T-helper 2 cell treated with Interferon-gamma antibody and Interleukin-4, amounts not matched to agents 5 μg/mL and 100 μg/mL, for 36 hours (primary cell): ENCODE measurements at regions not wholly inside any gene's neighbourhood (a gene's known extent, or its start where the extent isn't known, plus 50 kb on each side); places are given as distances from the start of the nearest gene placed in this dataset.

Experiments used
- DNase-seq: peaks from one replicate; pipeline ENCODE4 v3.0.0; 2021; ENCODE audit warnings: low spot score
- H3K27ac Mint-ChIP-seq: one replicate; pipeline ENCODE4 v1.8.0; 2021; ENCODE audit warnings: mild to moderate bottlenecking, mixed read lengths
- H3K27me3 Mint-ChIP-seq: one replicate; pipeline ENCODE4 v1.8.0; 2021; ENCODE audit warnings: low read depth, mixed read lengths
- H3K36me3 Mint-ChIP-seq: one replicate; pipeline ENCODE4 v1.8.0; 2021; ENCODE audit warnings: low read depth, mixed read lengths
- H3K4me1 Mint-ChIP-seq: one replicate; pipeline ENCODE4 v1.8.0; 2021; ENCODE audit warnings: low read depth, mixed read lengths
- H3K4me3 Mint-ChIP-seq: one replicate; pipeline ENCODE4 v1.8.0; 2022; ENCODE audit warnings: mild to moderate bottlenecking, moderate library complexity, mixed read lengths
- H3K9me3 Mint-ChIP-seq: one replicate; pipeline ENCODE4 v1.8.0; 2021; ENCODE audit warnings: mixed read lengths

DNA sequence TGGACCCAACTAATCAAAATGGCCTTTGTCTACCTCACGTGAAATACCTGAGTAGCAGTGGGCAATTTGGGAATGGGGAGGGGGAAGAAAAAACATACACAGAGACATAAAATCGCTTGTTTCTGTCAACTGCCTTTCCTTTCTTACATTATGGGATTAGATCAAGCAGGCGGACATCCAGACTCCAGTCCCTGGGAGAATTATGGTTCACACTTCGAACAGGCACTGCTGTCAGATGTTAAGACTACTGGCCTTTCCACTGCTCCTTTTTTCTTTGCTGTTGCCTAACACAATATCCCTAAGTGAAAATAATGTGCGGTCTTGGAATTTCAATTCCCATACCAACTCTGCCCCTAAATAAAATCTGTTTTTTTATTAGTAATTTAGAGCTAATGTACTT is 1719.7 kb upstream of the SLC10A2 start:
- Mint-ChIP-seq H3K36me3 (no peaks in the 10 kb centered on the region), H3K4me3 (no peak overlapping the region), H3K27me3 (no peaks in the 10 kb centered on the region), H3K27ac (no peak overlapping the region), H3K9me3 (no peaks in the 10 kb centered on the region), H3K4me1 (no peaks in the 10 kb centered on the region)
- no peak for DNase-seq

DNA sequence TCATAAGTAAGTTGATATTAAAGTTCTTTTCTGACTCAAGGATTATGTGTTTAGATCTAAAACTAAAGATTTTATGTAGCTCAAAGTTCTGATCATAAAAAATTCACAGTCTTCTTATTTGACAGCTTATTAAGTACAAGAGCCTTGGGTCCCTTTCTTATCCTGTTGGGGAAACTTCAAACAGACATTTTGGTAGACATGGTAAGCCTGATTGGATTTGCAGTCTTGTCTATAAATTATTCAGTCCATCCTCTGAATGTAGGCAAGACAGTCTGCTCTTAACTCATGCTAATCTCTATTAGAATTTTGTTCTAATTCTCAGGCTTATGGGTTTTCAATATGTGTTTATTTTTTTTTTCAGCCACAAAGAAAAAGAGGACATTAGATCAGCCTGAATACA is 1718.7 kb upstream of the SLC10A2 start:
- Mint-ChIP-seq H3K4me1 (no peaks in the 10 kb centered on the region), H3K4me3 (no peak overlapping the region), H3K27ac (no peak overlapping the region), H3K27me3 (no peaks in the 10 kb centered on the region), H3K36me3 (no peaks in the 10 kb centered on the region), H3K9me3 (peaks cover 4% of the 10 kb centered on the region)
- no peak for DNase-seq

DNA sequence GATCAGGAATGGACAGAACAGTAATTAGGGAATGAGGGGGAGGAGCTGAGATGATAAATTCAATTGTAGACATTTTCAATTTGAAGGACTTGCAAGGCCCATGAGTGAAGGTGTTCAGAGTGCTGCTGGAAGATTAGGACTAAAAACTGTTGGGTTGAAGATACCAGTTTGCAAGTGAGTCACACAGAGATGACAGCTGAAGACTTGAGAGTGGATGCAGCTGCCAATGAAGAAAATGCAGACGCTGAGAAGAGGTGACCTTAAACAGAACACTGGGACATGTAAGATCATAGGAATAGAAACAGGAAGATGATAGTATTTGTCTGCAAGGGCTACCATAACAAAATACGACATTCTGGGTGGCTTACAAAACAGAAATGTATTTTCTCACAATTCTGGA is 1716.5 kb upstream of the SLC10A2 start:
- Mint-ChIP-seq H3K36me3 (no peaks in the 10 kb centered on the region), H3K27me3 (no peaks in the 10 kb centered on the region), H3K4me3 (no peak overlapping the region), H3K9me3 (peaks cover 4% of the 10 kb centered on the region), H3K4me1 (no peaks in the 10 kb centered on the region), H3K27ac (no peak overlapping the region)
- DNase-seq = no peak

DNA sequence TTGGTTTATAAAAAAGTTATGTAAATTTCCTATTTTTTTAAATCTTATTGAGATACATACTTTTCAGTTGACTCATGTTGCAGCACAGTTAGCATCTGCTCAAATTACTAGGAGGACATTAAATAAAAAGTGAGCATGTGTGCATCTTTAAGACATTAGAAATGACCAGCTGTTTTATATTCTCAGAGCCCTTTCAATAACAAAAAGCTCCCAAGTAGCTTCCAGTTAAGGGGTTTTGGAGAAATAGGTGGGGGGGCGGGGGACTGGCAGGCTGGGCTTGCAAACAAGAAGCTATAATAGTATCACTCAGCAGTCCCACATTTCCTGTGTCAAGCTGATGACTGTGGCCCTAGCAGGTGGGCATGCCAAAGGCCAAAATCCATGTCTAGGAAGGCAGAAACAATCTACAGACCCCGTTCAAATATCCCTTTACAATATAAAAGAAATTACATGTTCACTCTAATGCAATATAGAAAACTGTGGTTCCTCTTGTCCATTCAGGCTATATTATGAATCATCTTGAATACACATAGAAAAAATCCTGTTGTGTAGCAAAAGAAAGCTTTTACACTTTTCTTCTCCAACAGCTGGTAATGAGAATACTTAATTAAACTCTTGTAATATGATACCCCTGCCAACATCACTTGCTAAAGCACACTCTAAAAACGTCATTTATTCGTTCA is 1713.2 kb upstream of the SLC10A2 start:
- no peak overlapping the region for H3K27ac Mint-ChIP-seq
- peaks cover 4% of the 10 kb centered on the region for H3K9me3 Mint-ChIP-seq
- no peaks in the 10 kb centered on the region for H3K36me3 Mint-ChIP-seq
- no peak overlapping the region for H3K4me3 Mint-ChIP-seq
- H3K4me1 Mint-ChIP-seq = no peaks in the 10 kb centered on the region
- H3K27me3 Mint-ChIP-seq = no peaks in the 10 kb centered on the region
- DNase-seq = no peak

DNA sequence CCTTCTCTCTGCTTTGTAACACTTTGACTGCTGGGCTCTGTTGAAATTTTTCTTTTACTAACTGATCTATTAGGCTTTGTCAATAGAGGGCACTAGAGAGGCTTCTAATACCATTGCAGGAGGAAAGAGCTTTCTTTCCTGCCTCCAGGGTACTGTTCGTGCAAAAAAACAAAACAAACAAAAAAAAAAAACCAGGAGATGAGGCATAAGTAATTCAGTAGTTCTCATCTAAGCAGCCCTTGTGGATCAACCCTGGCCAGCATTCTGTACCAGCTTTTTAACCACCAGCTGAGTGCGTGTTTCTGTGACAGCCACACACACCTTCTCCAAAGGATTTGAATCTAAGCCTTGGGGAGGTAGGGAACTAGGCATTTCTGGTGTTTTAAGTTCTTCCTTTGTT is 1707.6 kb upstream of the SLC10A2 start:
- no peak overlapping the region for H3K27ac Mint-ChIP-seq
- H3K36me3 Mint-ChIP-seq = no peaks in the 10 kb centered on the region
- DNase-seq = no peak
- H3K4me1 Mint-ChIP-seq = no peaks in the 10 kb centered on the region
- H3K4me3 Mint-ChIP-seq = no peak overlapping the region
- H3K27me3 Mint-ChIP-seq = no peaks in the 10 kb centered on the region
- H3K9me3 Mint-ChIP-seq = no peaks in the 10 kb centered on the region

DNA sequence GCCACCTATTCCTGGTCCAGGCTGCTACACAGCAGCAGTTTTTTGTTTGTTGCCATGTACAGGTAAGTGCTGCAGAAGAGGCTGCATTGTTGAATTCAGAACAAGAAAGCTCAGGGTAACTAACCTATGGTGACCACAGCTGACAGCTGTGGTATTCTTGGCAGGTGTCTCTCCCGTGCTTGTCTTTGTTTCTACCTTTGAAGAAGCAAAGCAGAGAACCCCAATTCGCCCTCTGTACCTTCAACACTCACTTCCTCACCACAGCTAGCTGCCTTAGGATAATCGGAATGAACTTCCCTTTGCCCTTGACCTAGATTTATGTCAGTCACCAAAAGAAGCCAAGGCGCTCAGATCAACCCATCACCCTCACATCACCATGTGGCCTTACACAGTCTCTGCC is 1703.3 kb upstream of the SLC10A2 start:
- Mint-ChIP-seq H3K27ac (no peak overlapping the region), H3K27me3 (no peaks in the 10 kb centered on the region), H3K4me1 (no peaks in the 10 kb centered on the region), H3K4me3 (no peak overlapping the region), H3K36me3 (no peaks in the 10 kb centered on the region), H3K9me3 (no peaks in the 10 kb centered on the region)
- no peak for DNase-seq

DNA sequence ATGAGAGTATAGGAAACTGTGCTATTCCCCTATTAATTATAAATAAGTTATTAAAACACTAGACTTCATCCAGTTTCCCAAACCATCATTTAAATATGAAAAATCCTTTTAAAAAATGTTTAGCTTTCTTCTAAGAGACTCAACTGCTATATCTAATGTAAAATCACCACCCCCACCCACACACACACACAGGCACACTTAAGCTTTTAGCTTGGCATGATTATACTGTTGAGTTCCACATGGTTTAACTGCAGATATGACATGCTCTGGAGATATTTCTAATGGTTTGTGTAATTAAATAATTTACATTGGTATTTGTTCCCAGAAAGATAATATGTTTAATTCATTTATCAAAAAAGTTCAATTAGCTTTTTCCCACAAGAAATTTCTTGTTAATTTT is 1700.1 kb upstream of the SLC10A2 start:
- no peaks in the 10 kb centered on the region for H3K4me1 Mint-ChIP-seq
- H3K4me3 Mint-ChIP-seq = no peak overlapping the region
- DNase-seq = no peak
- no peaks in the 10 kb centered on the region for H3K36me3 Mint-ChIP-seq
- no peak overlapping the region for H3K27ac Mint-ChIP-seq
- no peaks in the 10 kb centered on the region for H3K9me3 Mint-ChIP-seq
- no peaks in the 10 kb centered on the region for H3K27me3 Mint-ChIP-seq

DNA sequence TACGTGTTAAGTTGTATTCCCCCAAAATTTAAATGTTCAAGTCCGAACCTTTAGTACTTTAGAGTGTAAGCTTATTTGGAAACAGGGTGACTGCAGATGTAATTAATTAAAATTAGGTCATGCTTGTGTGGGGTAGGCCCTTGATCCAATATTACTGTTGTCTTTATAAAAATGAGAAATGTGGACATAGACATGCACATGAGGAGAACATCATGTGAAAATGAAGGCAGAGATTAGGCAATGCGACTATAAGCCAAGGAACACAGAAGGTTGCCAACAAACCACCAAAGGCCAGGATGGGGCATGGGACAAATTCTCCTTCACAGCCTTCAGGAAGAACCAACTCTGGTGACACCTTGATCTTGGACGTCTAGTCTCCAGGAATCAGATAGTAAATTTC is 1698.4 kb upstream of the SLC10A2 start:
- H3K36me3 Mint-ChIP-seq = no peaks in the 10 kb centered on the region
- DNase-seq = no peak
- H3K4me3 Mint-ChIP-seq = no peak overlapping the region
- H3K4me1 Mint-ChIP-seq = no peaks in the 10 kb centered on the region
- H3K9me3 Mint-ChIP-seq = no peaks in the 10 kb centered on the region
- no peak overlapping the region for H3K27ac Mint-ChIP-seq
- no peaks in the 10 kb centered on the region for H3K27me3 Mint-ChIP-seq

DNA sequence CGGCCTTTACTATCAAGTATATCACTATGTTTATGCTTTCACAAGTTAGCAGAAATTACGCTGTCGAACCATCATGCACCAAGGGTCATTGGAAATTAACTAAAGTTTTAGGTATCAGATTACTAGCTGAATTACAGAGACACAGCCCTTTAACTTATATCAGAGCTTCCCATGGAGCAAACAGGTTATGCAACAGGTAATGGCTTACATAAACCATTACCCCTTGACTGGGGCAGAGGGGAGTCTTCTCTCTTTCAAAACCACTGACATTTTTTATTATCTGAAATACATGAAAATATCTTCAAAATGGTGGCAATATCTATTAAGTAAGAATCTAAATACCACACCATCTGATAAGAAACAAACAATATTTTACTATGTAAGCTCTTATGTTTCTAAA is 1692.9 kb upstream of the SLC10A2 start:
- Mint-ChIP-seq H3K9me3 (no peaks in the 10 kb centered on the region), H3K4me3 (no peak overlapping the region), H3K4me1 (no peaks in the 10 kb centered on the region), H3K27me3 (no peaks in the 10 kb centered on the region), H3K27ac (no peak overlapping the region), H3K36me3 (no peaks in the 10 kb centered on the region)
- no peak for DNase-seq

DNA sequence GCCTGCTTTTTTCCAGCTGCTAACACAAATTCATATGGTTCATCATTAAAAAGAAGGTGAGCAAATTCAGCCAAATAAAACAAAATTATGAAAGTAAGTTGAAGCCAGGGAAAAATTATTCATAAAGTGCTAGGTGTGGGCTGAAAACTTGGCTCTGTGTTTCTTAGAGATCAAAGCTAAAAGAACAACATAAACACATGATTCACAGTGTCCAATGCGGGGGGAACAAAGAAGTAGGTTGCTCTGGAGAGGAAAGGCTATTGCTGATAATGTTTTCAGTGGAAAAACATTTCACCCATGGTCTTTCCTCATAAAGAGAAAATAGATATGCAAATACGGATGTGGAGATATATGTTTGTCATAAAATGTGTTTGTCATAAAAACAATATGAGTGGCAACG is 1691.5 kb upstream of the SLC10A2 start:
- Mint-ChIP-seq H3K4me3 (no peak overlapping the region), H3K27ac (no peak overlapping the region), H3K27me3 (no peaks in the 10 kb centered on the region), H3K9me3 (no peaks in the 10 kb centered on the region), H3K4me1 (no peaks in the 10 kb centered on the region), H3K36me3 (no peaks in the 10 kb centered on the region)
- no peak for DNase-seq

DNA sequence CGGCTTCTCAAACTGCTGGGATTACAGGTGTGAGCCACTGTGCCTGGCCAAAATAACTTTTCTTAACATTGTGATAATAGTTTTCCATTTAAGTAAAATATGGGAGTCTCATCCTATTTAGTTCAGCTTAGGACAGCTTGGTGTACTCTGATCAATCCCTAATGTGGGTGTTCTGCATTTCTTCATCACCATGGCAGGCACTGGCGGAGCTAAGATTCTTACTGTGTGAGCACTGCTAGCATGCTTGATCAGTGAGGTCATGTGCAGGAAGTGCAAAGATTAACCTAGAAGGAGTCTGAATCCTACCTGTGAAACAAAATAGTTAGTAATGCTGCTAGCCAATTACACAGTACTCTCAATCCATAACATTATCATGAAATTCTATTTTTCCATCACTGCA is 1684.2 kb upstream of the SLC10A2 start:
- H3K9me3 Mint-ChIP-seq = no peaks in the 10 kb centered on the region
- H3K4me3 Mint-ChIP-seq = no peak overlapping the region
- no peaks in the 10 kb centered on the region for H3K4me1 Mint-ChIP-seq

DNA sequence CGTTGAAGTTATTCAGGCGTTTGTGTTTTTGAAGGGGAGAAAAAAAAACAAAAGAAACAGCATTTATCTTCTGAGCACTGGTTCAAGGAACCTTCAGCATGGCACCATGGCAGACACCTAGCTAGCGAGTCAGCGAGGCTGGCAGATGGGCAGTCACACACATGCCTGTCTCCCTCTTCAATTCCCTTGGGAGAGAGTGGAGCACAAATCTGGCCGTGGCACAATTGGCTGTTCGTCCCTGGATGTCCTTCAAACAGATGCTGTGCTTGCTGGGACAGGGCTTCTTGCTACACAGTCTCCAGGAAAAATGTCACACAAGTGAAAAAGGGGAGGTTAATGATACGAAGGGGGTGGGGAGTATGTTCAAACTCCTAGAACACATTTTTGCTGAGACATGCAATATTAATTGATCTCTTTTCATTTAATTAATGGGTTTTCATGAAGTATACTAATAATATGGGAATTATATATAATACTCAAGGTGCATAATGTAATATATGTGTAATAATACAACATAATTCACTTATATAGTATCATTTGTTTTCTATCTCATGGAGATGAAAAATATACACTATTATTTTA is 1674.5 kb upstream of the SLC10A2 start:
- no peak overlapping the region for H3K4me3 Mint-ChIP-seq
- no peak overlapping the region for H3K27ac Mint-ChIP-seq
- H3K4me1 Mint-ChIP-seq = no peaks in the 10 kb centered on the region
- no peaks in the 10 kb centered on the region for H3K36me3 Mint-ChIP-seq
- H3K9me3 Mint-ChIP-seq = no peaks in the 10 kb centered on the region
- H3K27me3 Mint-ChIP-seq = no peaks in the 10 kb centered on the region
- DNase-seq = no peak

More for the DNA sequence above, 1684.2 kb upstream of the SLC10A2 start:
- no peaks in the 10 kb centered on the region for H3K27me3 Mint-ChIP-seq
- DNase-seq = no peak
- no peaks in the 10 kb centered on the region for H3K36me3 Mint-ChIP-seq
- no peak overlapping the region for H3K27ac Mint-ChIP-seq

DNA sequence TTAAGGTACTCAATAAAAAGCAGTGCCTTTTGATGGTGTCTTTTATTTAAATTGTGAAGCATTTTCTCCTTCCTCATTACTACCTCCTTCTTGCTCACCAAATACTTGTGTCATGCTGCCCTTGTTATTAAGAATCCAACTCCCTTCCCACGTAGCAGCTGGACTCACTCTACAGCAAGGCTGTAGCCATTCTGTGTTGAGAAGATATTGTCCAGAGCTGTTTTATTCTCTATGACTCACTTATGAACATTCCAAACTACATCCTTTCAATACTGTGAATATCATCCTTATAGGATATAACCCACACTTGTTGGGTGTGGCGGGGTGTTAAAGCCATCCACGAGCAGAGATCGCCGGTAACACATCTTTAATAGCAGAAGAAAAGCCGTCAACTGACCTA is 1671.5 kb upstream of the SLC10A2 start:
- H3K27me3 Mint-ChIP-seq = no peaks in the 10 kb centered on the region
- no peaks in the 10 kb centered on the region for H3K4me1 Mint-ChIP-seq
- no peaks in the 10 kb centered on the region for H3K36me3 Mint-ChIP-seq
- H3K27ac Mint-ChIP-seq = no peak overlapping the region
- DNase-seq = no peak
- no peaks in the 10 kb centered on the region for H3K9me3 Mint-ChIP-seq
- H3K4me3 Mint-ChIP-seq = no peak overlapping the region

DNA sequence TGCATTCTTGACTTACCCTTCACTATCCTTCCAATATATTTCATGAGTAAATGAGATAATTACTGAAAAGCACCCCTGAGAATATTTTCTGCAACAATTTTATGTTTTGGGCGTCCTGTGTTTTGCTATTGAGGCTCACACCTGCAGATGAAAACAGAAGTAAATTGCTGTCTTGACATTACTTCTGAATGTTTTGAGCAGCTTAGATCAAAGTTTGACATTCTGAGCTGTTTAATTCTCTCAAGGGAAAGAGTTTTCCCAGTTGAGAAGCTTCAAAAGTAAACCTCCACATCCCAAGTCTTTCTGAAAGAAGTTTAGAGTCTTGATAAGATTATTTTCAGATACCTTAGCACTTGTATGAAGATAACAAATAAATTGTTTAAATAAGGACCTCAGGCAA is 1667.2 kb upstream of the SLC10A2 start:
- DNase-seq = no peak
- Mint-ChIP-seq H3K27me3 (no peaks in the 10 kb centered on the region), H3K4me1 (no peaks in the 10 kb centered on the region), H3K36me3 (no peaks in the 10 kb centered on the region), H3K4me3 (no peak overlapping the region), H3K9me3 (no peaks in the 10 kb centered on the region), H3K27ac (no peak overlapping the region)

DNA sequence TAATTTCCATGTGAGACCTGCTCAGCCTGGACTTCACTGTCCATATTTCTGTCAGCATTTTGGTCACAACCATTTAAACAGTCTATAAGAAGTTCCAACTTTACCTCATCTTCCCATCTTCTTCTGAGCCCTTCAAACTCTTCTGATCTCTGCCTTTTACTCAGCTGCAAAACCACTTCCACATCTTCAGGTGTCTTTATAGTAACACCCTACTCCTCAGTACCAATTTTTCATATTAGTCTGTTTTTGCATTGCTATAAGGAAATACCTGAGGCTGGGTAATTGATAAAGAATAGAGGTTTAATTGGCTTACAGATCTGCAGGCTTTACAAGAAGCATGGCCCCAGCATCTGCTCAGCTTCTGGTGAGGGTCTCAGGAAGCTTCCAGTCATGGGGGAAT is 1648.9 kb upstream of the SLC10A2 start:
- Mint-ChIP-seq H3K9me3 (no peaks in the 10 kb centered on the region), H3K27me3 (no peaks in the 10 kb centered on the region), H3K4me3 (no peak overlapping the region), H3K4me1 (no peaks in the 10 kb centered on the region), H3K36me3 (no peaks in the 10 kb centered on the region), H3K27ac (no peak overlapping the region)
- no peak for DNase-seq
